Breast epithelium (tissue), 3 donors: ENCODE measurements at regions not wholly inside any gene's neighbourhood (a gene's known extent, or its start where the extent isn't known, plus 50 kb on each side); places are given as distances from the start of the nearest gene placed in this dataset.

Experiments used
- CTCF ChIP-seq, 3 donors: fragments of 450-650 bp; IDR thresholded peaks; one replicate each; pipeline ENCODE4 v1.5.1; 2016 to 2017; ENCODE audit warnings: antibody characterized with exemption in 3 of 3, mild to moderate bottlenecking in 3 of 3, moderate library complexity in 3 of 3
- POLR2A ChIP-seq: fragments of 450-650 bp; IDR thresholded peaks from one replicate; pipeline ENCODE4 v1.6.1; 2016; ENCODE audit warnings: antibody characterized with exemption, mild to moderate bottlenecking, moderate library complexity
- POLR2AphosphoS5 ChIP-seq, 3 donors: sonication (generic); formaldehyde crosslinking; IDR thresholded peaks; one replicate each; pipeline ENCODE4 v1.6.1; 2017; ENCODE audit warnings: antibody characterized with exemption in 3 of 3

DNA sequence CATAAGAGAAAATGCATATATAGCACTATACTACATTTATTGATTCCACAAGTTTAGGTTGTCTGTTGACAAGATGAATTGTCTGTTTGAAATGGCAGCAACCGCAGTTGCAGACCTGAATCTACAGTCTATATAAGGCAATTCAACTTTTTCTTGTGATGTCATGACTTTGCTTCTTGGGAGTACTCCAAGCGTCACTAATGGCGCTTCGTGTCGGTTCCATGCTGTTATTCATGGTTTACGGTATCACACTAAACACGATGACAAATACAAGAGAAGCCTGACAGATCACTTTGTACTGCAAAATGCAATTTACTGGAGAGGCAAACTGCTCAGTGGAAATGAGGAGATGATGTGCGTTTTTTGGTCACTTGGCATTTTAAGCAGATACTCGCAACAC lies 280.3 kb upstream of the TCF21 start:
- TF ChIP-seq CTCF (IDR thresholded peaks at IDR 0.05) (no peak), POLR2A (no peak), POLR2AphosphoS5 (IDR thresholded peaks at IDR 0.05) (no peak)
